ENCODE measurements at regions not wholly inside any gene's neighbourhood (a gene's known extent, or its start where the extent isn't known, plus 50 kb on each side); places are given as distances from the start of the nearest gene placed in this dataset.
A peak's percentile ranks its signal among the peaks of the same experiment; 100 is the strongest.

- in situ Hi-C loops (cut with MboI; ENCODE audit: low pct_unique_long_range_greater_than_20kb in 2 of 9, low sequenced_read_pairs in 9 of 9, unreplicated experiment in 9 of 9): no loop called here
- 13 to 60% (median 44%) methylated on average over 1 of the region's 1 CpG; no CpG with 5 or more reads in 5 of the 10 experiments for WGBS, 10 experiments
- Histone ChIP-seq H3K4me3 (no peak overlapping the region), H3K4me1 (replicated peaks in 1 of 2) (no peaks in the 10 kb centered on the region), H3K27ac (no peak overlapping the region)
- ATAC-seq (replicated peaks in 6 of 8): peak in 2 of 8 experiments; percentile 19 to 67
Observed at GRCh38 chr14:30138567-30138966, 210.9 kb upstream of the PRKD1 start.

- in situ Hi-C loops (cut with MboI; ENCODE audit: low pct_unique_long_range_greater_than_20kb in 2 of 9, low sequenced_read_pairs in 9 of 9, unreplicated experiment in 9 of 9): no loop called here
- ATAC-seq (replicated peaks in 6 of 8): no peak
- H3K4me3 ChIP-seq: no peak overlapping the region
- WGBS, 10 experiments: 0 to 100% (median 89%) methylated on average over 1 of the region's 1 CpG; no CpG with 5 or more reads in 4 of the 10 experiments
- no peaks in the 10 kb centered on the region for H3K4me1 ChIP-seq (replicated peaks in 1 of 2)
- H3K27ac ChIP-seq: no peak overlapping the region
Observed at GRCh38 chr14:30142216-30142615, 214.6 kb upstream of the PRKD1 start.

DNA sequence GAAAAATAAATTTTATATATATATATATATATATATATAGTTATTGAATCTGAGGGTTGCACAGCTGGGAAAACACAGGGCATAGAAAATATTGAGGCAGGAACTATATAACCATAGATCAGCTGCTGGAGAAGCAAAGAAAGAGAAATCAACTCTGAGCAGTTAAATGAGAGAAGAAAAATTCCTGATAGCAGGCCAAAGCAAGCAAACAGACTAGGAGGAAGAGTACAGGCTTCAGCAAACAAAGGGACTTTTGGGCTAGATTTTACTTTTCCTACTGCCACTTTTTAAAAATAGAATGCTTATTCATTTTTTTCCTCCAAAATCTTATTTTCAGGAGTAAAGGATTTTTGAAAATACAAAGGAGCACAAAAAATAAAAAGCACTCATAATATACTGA, 216.0 kb upstream of the PRKD1 start:
- Histone ChIP-seq H3K27ac (no peak overlapping the region), H3K4me1 (replicated peaks in 1 of 2) (no peaks in the 10 kb centered on the region), H3K4me3 (no peak overlapping the region)
- ATAC-seq (replicated peaks in 6 of 8): peak in 1 of 8 experiments; percentile 65
- in situ Hi-C loops (cut with MboI; ENCODE audit: low pct_unique_long_range_greater_than_20kb in 2 of 9, low sequenced_read_pairs in 9 of 9, unreplicated experiment in 9 of 9): no loop called here

DNA sequence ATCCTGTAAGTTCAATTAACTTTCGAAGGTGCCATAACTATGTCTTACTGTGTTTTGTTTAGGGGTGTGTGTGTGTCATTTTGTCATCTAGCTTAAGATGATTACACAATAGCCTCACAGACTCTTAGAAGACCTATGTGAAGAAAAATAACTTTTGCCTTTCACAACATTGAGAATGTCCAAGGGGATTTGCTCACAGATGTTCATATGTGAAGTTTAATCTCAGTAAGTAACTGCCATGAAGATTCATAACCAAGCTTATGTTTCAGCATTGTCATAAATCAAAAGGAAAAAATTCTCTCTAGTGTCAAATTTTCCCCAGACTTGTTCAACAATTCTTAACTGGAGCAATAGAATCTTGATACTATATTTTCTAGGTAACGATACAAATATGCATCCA, 226.1 kb upstream of the PRKD1 start:
- ATAC-seq (replicated peaks in 6 of 8): no peak
- in situ Hi-C loops (cut with MboI; ENCODE audit: low pct_unique_long_range_greater_than_20kb in 2 of 9, low sequenced_read_pairs in 9 of 9, unreplicated experiment in 9 of 9): no loop called here
- Histone ChIP-seq H3K4me3 (no peak overlapping the region), H3K27ac (no peak overlapping the region), H3K4me1 (replicated peaks in 1 of 2) (peaks cover 0 to 7% of the 10 kb centered on the region in 2 donors)
- WGBS, 10 experiments: 17 to 100% (median 86%) methylated on average over 1 to 2 of the region's 2 CpGs

- ATAC-seq (replicated peaks in 6 of 8): no peak
- in situ Hi-C loops (cut with MboI; ENCODE audit: low pct_unique_long_range_greater_than_20kb in 2 of 9, low sequenced_read_pairs in 9 of 9, unreplicated experiment in 9 of 9): no loop called here
Observed at GRCh38 chr14:30156571-30156970, 228.9 kb upstream of the PRKD1 start.

DNA sequence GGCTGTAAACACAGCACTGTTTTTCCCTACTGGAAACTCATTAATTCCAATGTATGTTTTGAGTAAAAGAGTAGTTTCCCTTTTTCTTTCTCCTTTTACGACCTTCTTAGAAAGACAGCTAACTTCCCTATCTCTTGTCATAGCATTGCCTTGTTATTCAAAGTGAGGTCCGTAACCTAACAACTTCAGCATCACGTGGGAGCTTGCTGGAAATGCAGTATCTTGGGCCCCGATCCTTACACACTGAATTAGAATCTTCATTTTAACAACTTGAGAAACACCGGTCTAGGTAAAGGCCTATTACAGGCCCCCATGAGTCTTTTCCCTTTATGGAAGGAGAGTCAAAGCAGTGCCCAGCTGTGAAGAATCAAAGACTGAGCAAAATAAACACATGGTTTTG, 230.7 kb upstream of the PRKD1 start:
- in situ Hi-C loops (cut with MboI; ENCODE audit: low pct_unique_long_range_greater_than_20kb in 2 of 9, low sequenced_read_pairs in 9 of 9, unreplicated experiment in 9 of 9): no loop called here

More at GRCh38 chr14:30156571-30156970, 228.9 kb upstream of the PRKD1 start:
- WGBS, 10 experiments: 60 to 100% (median 92%) methylated on average over 1 to 9 of the region's 9 CpGs; no CpG with 5 or more reads in 2 of the 10 experiments
- Histone ChIP-seq H3K4me3 (no peak overlapping the region), H3K27ac (no peak overlapping the region), H3K4me1 (replicated peaks in 1 of 2) (peaks cover 0 to 7% of the 10 kb centered on the region in 2 donors)

DNA sequence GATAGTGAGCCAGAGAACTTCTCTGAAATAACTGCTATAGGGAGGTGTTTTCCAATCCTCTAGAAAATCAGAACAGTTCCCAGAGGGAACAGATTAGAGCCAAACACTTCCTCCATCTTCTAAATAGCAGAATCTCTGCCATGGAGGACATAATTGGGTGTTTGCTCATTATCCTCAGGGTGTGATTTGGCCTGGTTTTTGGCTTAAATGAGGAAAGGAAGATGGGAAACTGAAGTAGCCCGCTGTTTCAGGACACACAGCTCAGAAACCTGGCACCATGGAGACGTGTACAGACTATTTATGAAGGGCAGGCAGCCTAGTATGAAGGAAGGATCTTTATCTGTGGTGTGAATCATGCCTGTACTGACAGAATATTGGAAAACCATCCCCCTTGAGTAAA, 231.7 kb upstream of the PRKD1 start:
- no peak overlapping the region for H3K27ac ChIP-seq
- peaks cover 0 to 7% of the 10 kb centered on the region in 2 donors for H3K4me1 ChIP-seq (replicated peaks in 1 of 2)
- no peak overlapping the region for H3K4me3 ChIP-seq
- in situ Hi-C loops (cut with MboI; ENCODE audit: low pct_unique_long_range_greater_than_20kb in 2 of 9, low sequenced_read_pairs in 9 of 9, unreplicated experiment in 9 of 9): no loop called here
- WGBS, 10 experiments: 20 to 100% (median 80%) methylated on average over 1 of the region's 2 CpGs; no CpG with 5 or more reads in 5 of the 10 experiments
- ATAC-seq (replicated peaks in 6 of 8): peak in 1 of 8 experiments; percentile 33

More for the DNA sequence above, 230.7 kb upstream of the PRKD1 start:
- Histone ChIP-seq H3K27ac (no peak overlapping the region), H3K4me1 (replicated peaks in 1 of 2) (peaks cover 0 to 7% of the 10 kb centered on the region in 2 donors), H3K4me3 (no peak overlapping the region)
- peak in 1 of 8 experiments; percentile 30 for ATAC-seq (replicated peaks in 6 of 8)
- 24 to 74% (median 40%) methylated on average over 1 to 5 of the region's 5 CpGs for WGBS, 10 experiments

- peaks cover 0 to 7% of the 10 kb centered on the region in 2 donors for H3K4me1 ChIP-seq (replicated peaks in 1 of 2)
- no peak for ATAC-seq (replicated peaks in 6 of 8)
- H3K27ac ChIP-seq: no peak overlapping the region
- in situ Hi-C loops (cut with MboI; ENCODE audit: low pct_unique_long_range_greater_than_20kb in 2 of 9, low sequenced_read_pairs in 9 of 9, unreplicated experiment in 9 of 9): no loop called here
- WGBS, 10 experiments: 40 to 100% (median 86%) methylated on average over 1 to 5 of the region's 5 CpGs; no CpG with 5 or more reads in 2 of the 10 experiments
- no peak overlapping the region for H3K4me3 ChIP-seq
Observed at GRCh38 chr14:30160608-30161007, 233.0 kb upstream of the PRKD1 start.

- WGBS, 10 experiments: 0 to 83% (median 20%) methylated on average over 1 of the region's 1 CpG; no CpG with 5 or more reads in 3 of the 10 experiments
- in situ Hi-C loops (cut with MboI; ENCODE audit: low pct_unique_long_range_greater_than_20kb in 2 of 9, low sequenced_read_pairs in 9 of 9, unreplicated experiment in 9 of 9): no loop called here
- ATAC-seq (replicated peaks in 6 of 8): no peak
- H3K4me3 ChIP-seq: no peak overlapping the region
- peaks cover 0 to 7% of the 10 kb centered on the region in 2 donors for H3K4me1 ChIP-seq (replicated peaks in 1 of 2)
- no peak overlapping the region for H3K27ac ChIP-seq
Observed at GRCh38 chr14:30162066-30162465, 234.4 kb upstream of the PRKD1 start.

- H3K27ac ChIP-seq: no peak overlapping the region
- no peak overlapping the region for H3K4me3 ChIP-seq
- 65 to 100% (median 78%) methylated on average over 1 to 2 of the region's 2 CpGs; no CpG with 5 or more reads in 4 of the 10 experiments for WGBS, 10 experiments
- in situ Hi-C loops (cut with MboI; ENCODE audit: low pct_unique_long_range_greater_than_20kb in 2 of 9, low sequenced_read_pairs in 9 of 9, unreplicated experiment in 9 of 9): no loop called here
- no peaks in the 10 kb centered on the region for H3K4me1 ChIP-seq (replicated peaks in 1 of 2)
- ATAC-seq (replicated peaks in 6 of 8): no peak
Observed at GRCh38 chr14:30165255-30165654, 237.6 kb upstream of the PRKD1 start.

- H3K27ac ChIP-seq: no peak overlapping the region
- H3K4me1 ChIP-seq (replicated peaks in 1 of 2): no peaks in the 10 kb centered on the region
- H3K4me3 ChIP-seq: no peak overlapping the region
- 80 to 100% (median 100%) methylated on average over 1 of the region's 1 CpG; no CpG with 5 or more reads in 6 of the 10 experiments for WGBS, 10 experiments
- in situ Hi-C loops (cut with MboI; ENCODE audit: low pct_unique_long_range_greater_than_20kb in 2 of 9, low sequenced_read_pairs in 9 of 9, unreplicated experiment in 9 of 9): no loop called here
- no peak for ATAC-seq (replicated peaks in 6 of 8)
Observed at GRCh38 chr14:30177781-30178180, 250.1 kb upstream of the PRKD1 start.

DNA sequence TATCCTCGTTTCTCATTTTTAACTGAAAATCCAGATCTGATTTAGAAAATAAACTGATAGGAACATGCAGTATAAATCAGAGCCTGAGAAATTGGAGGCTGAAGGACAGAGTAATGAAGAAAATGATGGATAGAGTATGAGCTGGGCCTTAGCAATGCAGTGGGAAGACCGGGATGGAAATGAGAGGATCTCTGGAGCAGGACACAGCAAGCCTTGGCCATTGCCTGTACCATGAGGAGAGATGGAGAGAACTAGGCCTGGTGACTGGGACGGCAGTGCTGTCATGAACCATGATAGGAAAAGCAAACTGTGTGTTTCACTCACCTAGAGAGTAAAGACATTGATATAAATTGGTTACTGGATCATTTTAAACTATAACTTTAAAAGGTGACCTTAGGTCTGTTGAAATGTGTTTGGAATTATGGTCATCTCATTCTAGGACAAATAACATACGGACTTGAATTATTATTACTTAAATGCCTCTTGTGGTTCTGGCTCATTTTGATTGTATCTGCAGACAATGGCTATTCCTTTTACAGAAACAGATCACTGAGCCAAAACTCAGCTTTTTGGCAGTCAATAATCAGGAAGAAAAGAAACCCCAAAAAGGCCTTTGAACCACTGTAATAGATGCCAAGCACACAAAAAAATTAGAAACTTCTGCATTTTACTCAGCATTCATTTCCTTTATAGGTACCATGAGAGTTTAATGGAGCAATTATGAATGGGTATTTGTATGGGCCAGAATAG, 251.9 kb upstream of the PRKD1 start:
- ATAC-seq (replicated peaks in 6 of 8): no peak
- H3K4me3 ChIP-seq: no peak overlapping the region
- WGBS, 10 experiments: 24 to 95% (median 72%) methylated on average over 2 to 4 of the region's 4 CpGs; no CpG with 5 or more reads in 1 of the 10 experiments
- in situ Hi-C loops (cut with MboI; ENCODE audit: low pct_unique_long_range_greater_than_20kb in 2 of 9, low sequenced_read_pairs in 9 of 9, unreplicated experiment in 9 of 9): no loop called here
- no peaks in the 10 kb centered on the region for H3K4me1 ChIP-seq (replicated peaks in 1 of 2)
- no peak overlapping the region for H3K27ac ChIP-seq

DNA sequence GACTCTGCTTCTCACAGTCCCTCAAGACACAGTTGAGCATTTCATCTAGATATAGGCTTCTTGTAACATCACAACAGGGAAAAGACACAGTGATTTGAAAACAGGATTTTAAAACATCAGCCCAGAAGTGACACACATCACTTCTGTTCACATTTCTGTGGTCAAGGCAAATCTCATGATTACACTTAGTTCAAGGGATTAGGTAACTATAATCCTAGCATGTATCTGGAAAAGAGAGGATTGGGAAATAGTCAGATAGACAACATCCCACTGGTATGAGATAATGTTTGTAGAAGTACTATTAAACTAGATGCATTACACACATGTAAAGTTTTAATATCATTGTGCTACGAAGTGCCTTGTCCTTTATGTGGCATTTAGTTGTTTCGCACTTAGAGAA, 252.6 kb upstream of the PRKD1 start:
- no peak overlapping the region for H3K27ac ChIP-seq
- no peak overlapping the region for H3K4me3 ChIP-seq
- WGBS, 10 experiments: 40 to 100% (median 61%) methylated on average over 1 to 2 of the region's 2 CpGs; no CpG with 5 or more reads in 2 of the 10 experiments
- in situ Hi-C loops (cut with MboI; ENCODE audit: low pct_unique_long_range_greater_than_20kb in 2 of 9, low sequenced_read_pairs in 9 of 9, unreplicated experiment in 9 of 9): no loop called here
- H3K4me1 ChIP-seq (replicated peaks in 1 of 2): no peaks in the 10 kb centered on the region
- ATAC-seq (replicated peaks in 6 of 8): no peak

DNA sequence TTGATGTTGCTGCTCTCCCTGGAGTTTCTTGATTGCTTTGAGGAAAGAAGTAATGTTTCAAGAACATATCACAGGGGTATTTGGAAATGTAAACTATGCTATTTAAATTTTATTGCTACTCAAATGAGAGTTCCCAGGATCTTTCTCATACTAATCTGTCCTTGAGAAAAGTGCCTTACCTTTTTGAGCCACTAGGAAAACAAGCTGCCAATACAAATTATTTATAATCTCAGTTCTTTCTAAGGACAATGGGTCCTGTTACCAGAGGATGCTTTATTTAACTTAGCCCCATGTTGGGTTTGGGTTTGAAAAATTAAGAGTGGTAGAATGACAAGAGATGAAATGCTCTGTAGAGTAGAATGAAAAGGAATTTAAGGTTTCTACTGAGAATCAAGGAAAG, 258.2 kb upstream of the PRKD1 start:
- in situ Hi-C loops (cut with MboI; ENCODE audit: low pct_unique_long_range_greater_than_20kb in 2 of 9, low sequenced_read_pairs in 9 of 9, unreplicated experiment in 9 of 9): no loop called here
- Histone ChIP-seq H3K27ac (no peak overlapping the region), H3K4me1 (replicated peaks in 1 of 2) (no peaks in the 10 kb centered on the region), H3K4me3 (no peak overlapping the region)
- no peak for ATAC-seq (replicated peaks in 6 of 8)

Measured in motor neuron (in vitro differentiated cells).